ENCODE measurements at regions not wholly inside any gene's neighbourhood (a gene's known extent, or its start where the extent isn't known, plus 50 kb on each side); places are given as distances from the start of the nearest gene placed in this dataset.

GRCh38 chr4:107213880-107214279, 177.8 kb upstream of the DKK2 start:
- intact Hi-C loops (cut with micrococcal nuclease) = no loop called here
- Histone ChIP-seq H3K18ac (ENCODE audit: low read depth, low read length) (no peak overlapping the region), H3K9me1 (ENCODE audit: insufficient read depth, low read length) (no peaks in the 10 kb centered on the region), H4K5ac (ENCODE audit: low read depth, low read length) (no peak overlapping the region), H3K9ac (ENCODE audit: low read depth, low read length) (no peak overlapping the region), H3K9me3 (ENCODE audit: control insufficient read depth, insufficient read depth, low read length) (no peaks in the 10 kb centered on the region), H3K4me1 (ENCODE audit: control insufficient read depth, insufficient read depth, low read length) (no peaks in the 10 kb centered on the region), H2BK15ac (ENCODE audit: low read depth, low read length) (no peak overlapping the region), H3K56ac (ENCODE audit: extremely low read depth, insufficient read depth, low read length) (no peak overlapping the region), H2BK5ac (ENCODE audit: low read depth, low read length, poor library complexity, severe bottlenecking) (no peak overlapping the region), H4K8ac (ENCODE audit: low read depth in 2 of 2, low read length in 2 of 2) (no peak overlapping the region), H2BK20ac (ENCODE audit: low read depth, low read length) (no peak overlapping the region), H3K4me2 (ENCODE audit: low read depth, low read length) (no peak overlapping the region), H3K4me3 (ENCODE audit: insufficient read depth, low read depth, low read length) (no peak overlapping the region), H4K20me1 (ENCODE audit: insufficient read depth, low read length) (no peaks in the 10 kb centered on the region), H3K27me3 (ENCODE audit: control insufficient read depth, insufficient read depth, low read length) (no peaks in the 10 kb centered on the region), H3K36me3 (ENCODE audit: control insufficient read depth, insufficient read depth, low read length) (no peaks in the 10 kb centered on the region), H3K4ac (ENCODE audit: low read depth, low read length) (no peak overlapping the region), H3K79me1 (ENCODE audit: low read depth in 1 of 2, low read length in 2 of 2) (no peaks in the 10 kb centered on the region), H2AK9ac (replicated peaks; ENCODE audit: low read depth, low read length, poor library complexity) (no peak overlapping the region), H2AK5ac (ENCODE audit: low read depth, low read length) (no peak overlapping the region), H3K14ac (replicated peaks; ENCODE audit: low read depth, low read length) (no peak overlapping the region), H4K91ac (ENCODE audit: insufficient read depth, low read depth, low read length) (no peak overlapping the region), H3K23ac (ENCODE audit: low read depth, low read length) (no peak overlapping the region), H3K27ac (ENCODE audit: insufficient read depth, low read length) (no peak overlapping the region), H2BK120ac (ENCODE audit: low read depth, low read length) (no peak overlapping the region), H2AFZ (replicated peaks; ENCODE audit: low read length, poor library complexity) (no peak overlapping the region)
- no peak for TF ChIP-seq BHLHE40 (IDR thresholded peaks at IDR 0.05; ENCODE audit: low read depth, low read length)
- TF ChIP-seq RCOR1 (IDR thresholded peaks at IDR 0.05; ENCODE audit: insufficient replicate concordance, low read length) = no peak
- no peak for TF ChIP-seq CTCF (conservative IDR thresholded peaks at IDR 0.05; ENCODE audit: low read depth, low read length)
- no peak for TF ChIP-seq CEBPB (IDR thresholded peaks at IDR 0.05; ENCODE audit: low read depth, low read length)
- TF ChIP-seq POLR2A (IDR thresholded peaks at IDR 0.05; ENCODE audit: low read depth, low read length) = no peak
- TF ChIP-seq RFX5 (IDR thresholded peaks at IDR 0.05; ENCODE audit: low read depth, low read length) = no peak
- DNase-seq = peak; percentile 3
- ChIA-PET CTCF (no interaction called here), POLR2A (ENCODE audit: unreplicated experiment) (no interaction called here)
- dilution Hi-C loops (cut with HindIII; ENCODE audit: low sequenced_read_pairs, unreplicated experiment) = no loop called here
- peak; percentile 30; the same call in 1 of the 2 replicates for ATAC-seq (ENCODE audit: low read depth)
- no TSS peak for BruUV-seq (replicated peaks)
- WGBS, 2 experiments (ENCODE audit: extremely low coverage in 2 of 2, insufficient read length in 1 of 2) = no CpG with 5 or more reads among the region's 2 CpGs
- in situ Hi-C loops (cut with MboI; ENCODE audit: low sequenced_read_pairs) = no loop called here
